H9 (cell line): ENCODE measurements at regions not wholly inside any gene's neighbourhood (a gene's known extent, or its start where the extent isn't known, plus 50 kb on each side); places are given as distances from the start of the nearest gene placed in this dataset.
"Not testable (repeated sequence)": the region's sequence is repeated elsewhere in the genome, so short reads cannot be mapped to it uniquely, and the experiment has no call there.

Source experiments
- DNase-seq: peaks from one replicate; pipeline ENCODE4 v3.0.0-alpha.2; 2017
- H2AFZ ChIP-seq: one replicate; pipeline ENCODE4 v1.6.1; 2013; ENCODE audit warnings: mild to moderate bottlenecking, low read length, control low read depth, moderate library complexity
- H2AK5ac ChIP-seq: 2 replicates; pipeline ENCODE4 v1.6.1; 2013; ENCODE audit warnings: low read length, control low read depth, mixed read lengths; ENCODE audit not compliant: insufficient read length
- H2BK120ac ChIP-seq: one replicate; pipeline ENCODE4 v1.6.1; 2013; ENCODE audit warnings: low read depth, mild to moderate bottlenecking, low read length, control low read depth, inconsistent platforms; ENCODE audit not compliant: poor library complexity, severe bottlenecking
- H2BK12ac ChIP-seq: 2 replicates; pipeline ENCODE4 v1.6.1; 2013; ENCODE audit warnings: low read length, control low read depth, mixed read lengths, low read depth; ENCODE audit not compliant: insufficient read length
- H2BK15ac ChIP-seq: 2 replicates; pipeline ENCODE4 v1.6.1; 2013; ENCODE audit warnings: low read depth, low read length, control low read depth
- H2BK20ac ChIP-seq: one replicate; pipeline ENCODE4 v1.6.1; 2013; ENCODE audit warnings: low read depth, mild to moderate bottlenecking, low read length, control low read depth, inconsistent platforms; ENCODE audit not compliant: poor library complexity, severe bottlenecking
- H2BK5ac ChIP-seq: 2 replicates; pipeline ENCODE4 v1.6.1; 2013; ENCODE audit warnings: low read length, control low read depth, mixed read lengths; ENCODE audit not compliant: insufficient read length
- H3K14ac ChIP-seq: 2 replicates; pipeline ENCODE4 v1.6.1; 2013; ENCODE audit warnings: low read length, control low read depth; ENCODE audit not compliant: insufficient read depth
- H3K18ac ChIP-seq: 2 replicates; pipeline ENCODE4 v1.6.1; 2013; ENCODE audit warnings: low read depth, mild to moderate bottlenecking, mixed read lengths, low read length, control low read depth; ENCODE audit not compliant: insufficient read length
- H3K23ac ChIP-seq: 2 replicates; pipeline ENCODE4 v1.6.1; 2013; ENCODE audit warnings: low read length, control low read depth, mixed read lengths, low read depth; ENCODE audit not compliant: insufficient read length
- H3K23me2 ChIP-seq: 2 replicates; pipeline ENCODE4 v1.6.1; 2013; ENCODE audit warnings: low read depth, mild to moderate bottlenecking, mixed read lengths, low read length, control low read depth; ENCODE audit not compliant: insufficient read length, poor library complexity, severe bottlenecking
- H3K27ac ChIP-seq: 2 replicates; pipeline ENCODE4 v1.5.1; 2013; ENCODE audit warnings: low read length, control low read depth, mixed read lengths, low read depth; ENCODE audit not compliant: insufficient read length
- H3K27me3 ChIP-seq: 2 replicates; pipeline ENCODE4 v1.6.1; 2013; ENCODE audit warnings: low read length, control low read depth, inconsistent platforms; ENCODE audit not compliant: insufficient read depth
- H3K4ac ChIP-seq: 2 replicates; pipeline ENCODE4 v1.6.1; 2013; ENCODE audit warnings: low read depth, mild to moderate bottlenecking, control low read depth, inconsistent platforms, low read length, moderate library complexity
- H3K4me1 ChIP-seq: 2 replicates; pipeline ENCODE4 v1.6.1; 2013; ENCODE audit warnings: low read length, control low read depth, inconsistent platforms; ENCODE audit not compliant: insufficient read depth
- H3K4me2 ChIP-seq: 2 replicates; pipeline ENCODE4 v1.6.1; 2013; ENCODE audit warnings: low read length, control low read depth, mixed read lengths; ENCODE audit not compliant: insufficient read length, insufficient read depth
- H3K56ac ChIP-seq: 2 replicates; pipeline ENCODE4 v1.6.1; 2013; ENCODE audit warnings: low read depth, mild to moderate bottlenecking, mixed read lengths, low read length, control low read depth; ENCODE audit not compliant: insufficient read length
- H3K79me1 ChIP-seq: 2 replicates; pipeline ENCODE4 v1.6.1; 2013; ENCODE audit warnings: low read depth, mild to moderate bottlenecking, moderate library complexity, low read length, control low read depth, inconsistent platforms; ENCODE audit not compliant: insufficient read depth, poor library complexity, severe bottlenecking
- H3K79me2 ChIP-seq: 2 replicates; pipeline ENCODE4 v1.6.1; 2013; ENCODE audit warnings: low read length, control low read depth, inconsistent platforms; ENCODE audit not compliant: insufficient read depth
- H3K9ac ChIP-seq: 2 replicates; pipeline ENCODE4 v1.6.1; 2013; ENCODE audit warnings: low read length, control low read depth, mixed read lengths; ENCODE audit not compliant: insufficient read length; ENCODE audit errors: extremely low read depth
- H3K9me3 ChIP-seq: one replicate; pipeline ENCODE4 v1.6.1; 2013; ENCODE audit warnings: low read depth, low read length, inconsistent platforms; ENCODE audit not compliant: control insufficient read depth
- H3T11ph ChIP-seq: one replicate; pipeline ENCODE4 v1.6.1; 2013; ENCODE audit warnings: mild to moderate bottlenecking, low read length, control low read depth, inconsistent platforms
- H4K20me1 ChIP-seq: one replicate; pipeline ENCODE4 v1.6.1; 2013; ENCODE audit not compliant: control insufficient read depth, insufficient read length, insufficient read depth
- H4K5ac ChIP-seq: 2 replicates; pipeline ENCODE4 v1.6.1; 2013; ENCODE audit warnings: low read depth, mild to moderate bottlenecking, mixed read lengths, low read length, control low read depth; ENCODE audit not compliant: insufficient read length
- H4K8ac ChIP-seq: replicated peaks from 2 replicates; pipeline ENCODE4 v1.6.1; 2013; ENCODE audit warnings: low read length, control low read depth, mixed read lengths, low read depth; ENCODE audit not compliant: insufficient read length
- H4K91ac ChIP-seq: 2 replicates; pipeline ENCODE4 v1.6.1; 2013; ENCODE audit warnings: low read depth, mild to moderate bottlenecking, moderate library complexity, mixed read lengths, low read length, control low read depth; ENCODE audit not compliant: insufficient read length
- H3K27ac Mint-ChIP-seq, 3 experiments: 2 replicates in 2 of 3; 3 replicates in 1 of 3; pipeline ENCODE4 v1.8.0; 2020 to 2021; ENCODE audit warnings: mixed read lengths in 3 of 3, mild to moderate bottlenecking in 1 of 3, moderate library complexity in 1 of 3
- H3K27me3 Mint-ChIP-seq: 2 replicates; pipeline ENCODE4 v1.8.0; 2021; ENCODE audit warnings: low read depth, mild to moderate bottlenecking, moderate library complexity, mixed read lengths
- H3K36me3 Mint-ChIP-seq, 3 experiments: 2 replicates in 2 of 3; 3 replicates in 1 of 3; pipeline ENCODE4 v1.8.0; 2020 to 2021; ENCODE audit warnings: low read depth in 3 of 3, mixed read lengths in 3 of 3; ENCODE audit not compliant: insufficient read depth in 1 of 3
- H3K4me1 Mint-ChIP-seq, 2 experiments: 2 replicates each; pipeline ENCODE4 v1.8.0; 2020; ENCODE audit warnings: mixed read lengths in 2 of 2
- H3K4me3 Mint-ChIP-seq, 2 experiments: 2 replicates in 1 of 2; 3 replicates in 1 of 2; pipeline ENCODE4 v1.8.0; 2020 to 2021; ENCODE audit warnings: mild to moderate bottlenecking in 2 of 2, mixed read lengths in 2 of 2, moderate library complexity in 1 of 2
- H3K9me3 Mint-ChIP-seq, 2 experiments: 2 replicates in 1 of 2; 3 replicates in 1 of 2; pipeline ENCODE4 v1.8.0; 2020; ENCODE audit warnings: mild to moderate bottlenecking in 2 of 2, mixed read lengths in 2 of 2, moderate library complexity in 1 of 2
- WGBS: extraction: QIAGEN DNeasy Blood & Tissue Kit; methylation state at CpG from one replicate; pipeline ENCODE4 v1.1.7; 2013; ENCODE audit warnings: missing lambda C conversion rate, low lambda C conversion rate, mixed read lengths; ENCODE audit not compliant: insufficient read length; ENCODE audit errors: extremely low coverage; 5-methylcytosine and 5-hydroxymethylcytosine counted together
- TF ChIP-seq, protein P1 (sequence below): fragments of 200-600 bp; sonication (generic); conservative IDR thresholded peaks from 3 replicates; pipeline ENCODE4 v1.8.0; 2021; ENCODE audit warnings: antibody characterized with exemption, mild to moderate bottlenecking

DNA sequence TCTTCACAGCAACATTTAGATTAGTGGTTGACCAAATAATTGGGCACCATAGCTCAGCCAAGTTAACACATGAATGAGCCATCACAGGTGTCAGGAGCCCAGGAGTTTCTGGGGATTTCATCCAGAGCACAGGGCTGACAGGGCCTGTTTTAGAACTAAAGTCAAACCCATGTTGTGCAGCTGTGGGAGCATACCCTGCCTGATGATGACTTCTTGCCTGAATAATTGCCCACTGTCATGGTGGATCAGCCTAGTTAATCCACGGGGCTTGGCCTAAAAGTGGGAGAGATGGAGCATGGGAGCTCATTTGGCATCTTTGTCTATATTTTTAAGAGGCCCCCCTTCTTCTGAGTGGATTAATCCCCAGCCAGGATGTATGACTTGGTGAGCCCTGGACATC, 105.6 kb upstream of the GDNF start:
- Histone ChIP-seq H3K56ac (no peak overlapping the region), H3K4me2 (no peak overlapping the region), H3K27ac (no peak overlapping the region), H3K27me3 (no peaks in the 10 kb centered on the region), H2BK20ac (no peak overlapping the region), H3K4me1 (no peaks in the 10 kb centered on the region), H3K23ac (no peak overlapping the region), H3K4ac (no peak overlapping the region), H4K5ac (no peak overlapping the region), H2BK120ac (no peak overlapping the region), H3K23me2 (no peaks in the 10 kb centered on the region), H3K9me3 (no peaks in the 10 kb centered on the region), H3K14ac (no peak overlapping the region), H3T11ph (no peak overlapping the region), H4K20me1 (no peaks in the 10 kb centered on the region), H2BK5ac (no peak overlapping the region), H2AK5ac (no peak overlapping the region), H3K9ac (no peak overlapping the region), H4K91ac (no peak overlapping the region), H3K18ac (no peak overlapping the region), H3K79me2 (no peaks in the 10 kb centered on the region), H2BK15ac (no peak overlapping the region), H4K8ac (no peak overlapping the region), H3K79me1 (no peaks in the 10 kb centered on the region), H2AFZ (no peak overlapping the region), H2BK12ac (no peak overlapping the region)
- WGBS: no CpG with 5 or more reads among the region's 1 CpG
- no peak for DNase-seq
- TF ChIP-seq, protein P1, sequence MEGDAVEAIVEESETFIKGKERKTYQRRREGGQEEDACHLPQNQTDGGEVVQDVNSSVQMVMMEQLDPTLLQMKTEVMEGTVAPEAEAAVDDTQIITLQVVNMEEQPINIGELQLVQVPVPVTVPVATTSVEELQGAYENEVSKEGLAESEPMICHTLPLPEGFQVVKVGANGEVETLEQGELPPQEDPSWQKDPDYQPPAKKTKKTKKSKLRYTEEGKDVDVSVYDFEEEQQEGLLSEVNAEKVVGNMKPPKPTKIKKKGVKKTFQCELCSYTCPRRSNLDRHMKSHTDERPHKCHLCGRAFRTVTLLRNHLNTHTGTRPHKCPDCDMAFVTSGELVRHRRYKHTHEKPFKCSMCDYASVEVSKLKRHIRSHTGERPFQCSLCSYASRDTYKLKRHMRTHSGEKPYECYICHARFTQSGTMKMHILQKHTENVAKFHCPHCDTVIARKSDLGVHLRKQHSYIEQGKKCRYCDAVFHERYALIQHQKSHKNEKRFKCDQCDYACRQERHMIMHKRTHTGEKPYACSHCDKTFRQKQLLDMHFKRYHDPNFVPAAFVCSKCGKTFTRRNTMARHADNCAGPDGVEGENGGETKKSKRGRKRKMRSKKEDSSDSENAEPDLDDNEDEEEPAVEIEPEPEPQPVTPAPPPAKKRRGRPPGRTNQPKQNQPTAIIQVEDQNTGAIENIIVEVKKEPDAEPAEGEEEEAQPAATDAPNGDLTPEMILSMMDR: no peak
- Mint-ChIP-seq H3K27ac (no peak overlapping the region), H3K36me3 (no peaks in the 10 kb centered on the region), H3K4me3 (no peak overlapping the region), H3K27me3 (peaks cover 1% of the 10 kb centered on the region; the same call in 1 of the 2 replicates), H3K9me3 (no peaks in the 10 kb centered on the region; a peak in 1 of 5 replicates), H3K4me1 (no peaks in the 10 kb centered on the region)

GRCh38 chr5:37943136-37943535, 103.3 kb upstream of the GDNF start:
- H2BK5ac ChIP-seq, H3K14ac ChIP-seq, H3K56ac ChIP-seq, H4K91ac ChIP-seq, H2AFZ ChIP-seq, H2BK12ac ChIP-seq, H3K18ac ChIP-seq, H3K27me3 Mint-ChIP-seq, H3K27me3 ChIP-seq, H4K8ac ChIP-seq, H3K9me3 ChIP-seq, H3K4ac ChIP-seq, H3K4me1 Mint-ChIP-seq, H2BK120ac ChIP-seq, H3K23me2 ChIP-seq, H4K20me1 ChIP-seq, DNase-seq, H2BK15ac ChIP-seq, H3K36me3 Mint-ChIP-seq, H3K4me1 ChIP-seq, H3K27ac ChIP-seq, H3K27ac Mint-ChIP-seq, H3K79me1 ChIP-seq, H3K23ac ChIP-seq, H3K4me3 Mint-ChIP-seq, H2AK5ac ChIP-seq, H4K5ac ChIP-seq, H3K79me2 ChIP-seq, H2BK20ac ChIP-seq, H3K4me2 ChIP-seq, H3K9ac ChIP-seq, H3T11ph ChIP-seq, H3K9me3 Mint-ChIP-seq: not testable (repeated sequence)
- WGBS: no CpG with 5 or more reads among the region's 2 CpGs
